Fibroblast of lung (primary cell): ENCODE measurements at regions not wholly inside any gene's neighbourhood (a gene's known extent, or its start where the extent isn't known, plus 50 kb on each side); places are given as distances from the start of the nearest gene placed in this dataset.
A peak's percentile ranks its signal among the peaks of the same experiment; 100 is the strongest.

Experiments
- CTCF ChIP-seq, 2 donors: IDR thresholded peaks in 1 of 2; conservative IDR thresholded peaks in 1 of 2; 1 replicate in 1 of 2; 2 replicates in 1 of 2; pipeline ENCODE4 v1.5.1; 2011 to 2012; ENCODE audit warnings: low read length in 2 of 2, control low read depth in 1 of 2, inconsistent platforms in 1 of 2, low read depth in 1 of 2, mild to moderate bottlenecking in 1 of 2
- EZH2 ChIP-seq: IDR thresholded peaks from 2 replicates; pipeline ENCODE4 v1.5.1; 2012; ENCODE audit warnings: low read length, control low read depth, mild to moderate bottlenecking; ENCODE audit errors: missing control alignments

- TF ChIP-seq CTCF (conservative IDR thresholded peaks at IDR 0.05 in 1 of 2, IDR thresholded peaks at IDR 0.05 in 1 of 2; ENCODE audit: low read depth in 1 of 2, low read length in 2 of 2) (peak in 1 of 2 donors; percentile 23), EZH2 (no peak)
Measured at GRCh38 chr14:86646696-86647690, 1117.0 kb downstream of the FLRT2 start.
